H9 (cell line): ENCODE measurements at regions not wholly inside any gene's neighbourhood (a gene's known extent, or its start where the extent isn't known, plus 50 kb on each side); places are given as distances from the start of the nearest gene placed in this dataset.

Experiments
- DNase-seq: peaks from one replicate; pipeline ENCODE4 v3.0.0-alpha.2; 2017
- H2AFZ ChIP-seq: one replicate; pipeline ENCODE4 v1.6.1; 2013; ENCODE audit warnings: mild to moderate bottlenecking, low read length, control low read depth, moderate library complexity
- H2AK5ac ChIP-seq: 2 replicates; pipeline ENCODE4 v1.6.1; 2013; ENCODE audit warnings: low read length, control low read depth, mixed read lengths; ENCODE audit not compliant: insufficient read length
- H2BK120ac ChIP-seq: one replicate; pipeline ENCODE4 v1.6.1; 2013; ENCODE audit warnings: low read depth, mild to moderate bottlenecking, low read length, control low read depth, inconsistent platforms; ENCODE audit not compliant: poor library complexity, severe bottlenecking
- H2BK12ac ChIP-seq: 2 replicates; pipeline ENCODE4 v1.6.1; 2013; ENCODE audit warnings: low read length, control low read depth, mixed read lengths, low read depth; ENCODE audit not compliant: insufficient read length
- H2BK15ac ChIP-seq: 2 replicates; pipeline ENCODE4 v1.6.1; 2013; ENCODE audit warnings: low read depth, low read length, control low read depth
- H2BK20ac ChIP-seq: one replicate; pipeline ENCODE4 v1.6.1; 2013; ENCODE audit warnings: low read depth, mild to moderate bottlenecking, low read length, control low read depth, inconsistent platforms; ENCODE audit not compliant: poor library complexity, severe bottlenecking
- H2BK5ac ChIP-seq: 2 replicates; pipeline ENCODE4 v1.6.1; 2013; ENCODE audit warnings: low read length, control low read depth, mixed read lengths; ENCODE audit not compliant: insufficient read length
- H3K14ac ChIP-seq: 2 replicates; pipeline ENCODE4 v1.6.1; 2013; ENCODE audit warnings: low read length, control low read depth; ENCODE audit not compliant: insufficient read depth
- H3K18ac ChIP-seq: 2 replicates; pipeline ENCODE4 v1.6.1; 2013; ENCODE audit warnings: low read depth, mild to moderate bottlenecking, mixed read lengths, low read length, control low read depth; ENCODE audit not compliant: insufficient read length
- H3K23ac ChIP-seq: 2 replicates; pipeline ENCODE4 v1.6.1; 2013; ENCODE audit warnings: low read length, control low read depth, mixed read lengths, low read depth; ENCODE audit not compliant: insufficient read length
- H3K23me2 ChIP-seq: 2 replicates; pipeline ENCODE4 v1.6.1; 2013; ENCODE audit warnings: low read depth, mild to moderate bottlenecking, mixed read lengths, low read length, control low read depth; ENCODE audit not compliant: insufficient read length, poor library complexity, severe bottlenecking
- H3K27ac ChIP-seq: 2 replicates; pipeline ENCODE4 v1.5.1; 2013; ENCODE audit warnings: low read length, control low read depth, mixed read lengths, low read depth; ENCODE audit not compliant: insufficient read length
- H3K27me3 ChIP-seq: 2 replicates; pipeline ENCODE4 v1.6.1; 2013; ENCODE audit warnings: low read length, control low read depth, inconsistent platforms; ENCODE audit not compliant: insufficient read depth
- H3K4ac ChIP-seq: 2 replicates; pipeline ENCODE4 v1.6.1; 2013; ENCODE audit warnings: low read depth, mild to moderate bottlenecking, control low read depth, inconsistent platforms, low read length, moderate library complexity
- H3K4me1 ChIP-seq: 2 replicates; pipeline ENCODE4 v1.6.1; 2013; ENCODE audit warnings: low read length, control low read depth, inconsistent platforms; ENCODE audit not compliant: insufficient read depth
- H3K4me2 ChIP-seq: 2 replicates; pipeline ENCODE4 v1.6.1; 2013; ENCODE audit warnings: low read length, control low read depth, mixed read lengths; ENCODE audit not compliant: insufficient read length, insufficient read depth
- H3K56ac ChIP-seq: 2 replicates; pipeline ENCODE4 v1.6.1; 2013; ENCODE audit warnings: low read depth, mild to moderate bottlenecking, mixed read lengths, low read length, control low read depth; ENCODE audit not compliant: insufficient read length
- H3K79me1 ChIP-seq: 2 replicates; pipeline ENCODE4 v1.6.1; 2013; ENCODE audit warnings: low read depth, mild to moderate bottlenecking, moderate library complexity, low read length, control low read depth, inconsistent platforms; ENCODE audit not compliant: insufficient read depth, poor library complexity, severe bottlenecking
- H3K79me2 ChIP-seq: 2 replicates; pipeline ENCODE4 v1.6.1; 2013; ENCODE audit warnings: low read length, control low read depth, inconsistent platforms; ENCODE audit not compliant: insufficient read depth
- H3K9ac ChIP-seq: 2 replicates; pipeline ENCODE4 v1.6.1; 2013; ENCODE audit warnings: low read length, control low read depth, mixed read lengths; ENCODE audit not compliant: insufficient read length; ENCODE audit errors: extremely low read depth
- H3K9me3 ChIP-seq: one replicate; pipeline ENCODE4 v1.6.1; 2013; ENCODE audit warnings: low read depth, low read length, inconsistent platforms; ENCODE audit not compliant: control insufficient read depth
- H3T11ph ChIP-seq: one replicate; pipeline ENCODE4 v1.6.1; 2013; ENCODE audit warnings: mild to moderate bottlenecking, low read length, control low read depth, inconsistent platforms
- H4K20me1 ChIP-seq: one replicate; pipeline ENCODE4 v1.6.1; 2013; ENCODE audit not compliant: control insufficient read depth, insufficient read length, insufficient read depth
- H4K5ac ChIP-seq: 2 replicates; pipeline ENCODE4 v1.6.1; 2013; ENCODE audit warnings: low read depth, mild to moderate bottlenecking, mixed read lengths, low read length, control low read depth; ENCODE audit not compliant: insufficient read length
- H4K8ac ChIP-seq: replicated peaks from 2 replicates; pipeline ENCODE4 v1.6.1; 2013; ENCODE audit warnings: low read length, control low read depth, mixed read lengths, low read depth; ENCODE audit not compliant: insufficient read length
- H4K91ac ChIP-seq: 2 replicates; pipeline ENCODE4 v1.6.1; 2013; ENCODE audit warnings: low read depth, mild to moderate bottlenecking, moderate library complexity, mixed read lengths, low read length, control low read depth; ENCODE audit not compliant: insufficient read length
- H3K27ac Mint-ChIP-seq, 3 experiments: 2 replicates in 2 of 3; 3 replicates in 1 of 3; pipeline ENCODE4 v1.8.0; 2020 to 2021; ENCODE audit warnings: mixed read lengths in 3 of 3, mild to moderate bottlenecking in 1 of 3, moderate library complexity in 1 of 3
- H3K27me3 Mint-ChIP-seq: 2 replicates; pipeline ENCODE4 v1.8.0; 2021; ENCODE audit warnings: low read depth, mild to moderate bottlenecking, moderate library complexity, mixed read lengths
- H3K36me3 Mint-ChIP-seq, 3 experiments: 2 replicates in 2 of 3; 3 replicates in 1 of 3; pipeline ENCODE4 v1.8.0; 2020 to 2021; ENCODE audit warnings: low read depth in 3 of 3, mixed read lengths in 3 of 3; ENCODE audit not compliant: insufficient read depth in 1 of 3
- H3K4me1 Mint-ChIP-seq, 2 experiments: 2 replicates each; pipeline ENCODE4 v1.8.0; 2020; ENCODE audit warnings: mixed read lengths in 2 of 2
- H3K4me3 Mint-ChIP-seq, 2 experiments: 2 replicates in 1 of 2; 3 replicates in 1 of 2; pipeline ENCODE4 v1.8.0; 2020 to 2021; ENCODE audit warnings: mild to moderate bottlenecking in 2 of 2, mixed read lengths in 2 of 2, moderate library complexity in 1 of 2
- H3K9me3 Mint-ChIP-seq, 2 experiments: 2 replicates in 1 of 2; 3 replicates in 1 of 2; pipeline ENCODE4 v1.8.0; 2020; ENCODE audit warnings: mild to moderate bottlenecking in 2 of 2, mixed read lengths in 2 of 2, moderate library complexity in 1 of 2
- CTCF ChIP-seq: fragments of 200-600 bp; sonication (generic); conservative IDR thresholded peaks from 3 replicates; pipeline ENCODE4 v1.8.0; 2021; ENCODE audit warnings: antibody characterized with exemption, mild to moderate bottlenecking
- WGBS: extraction: QIAGEN DNeasy Blood & Tissue Kit; methylation state at CpG from one replicate; pipeline ENCODE4 v1.1.7; 2013; ENCODE audit warnings: missing lambda C conversion rate, low lambda C conversion rate, mixed read lengths; ENCODE audit not compliant: insufficient read length; ENCODE audit errors: extremely low coverage; 5-methylcytosine and 5-hydroxymethylcytosine counted together

DNA sequence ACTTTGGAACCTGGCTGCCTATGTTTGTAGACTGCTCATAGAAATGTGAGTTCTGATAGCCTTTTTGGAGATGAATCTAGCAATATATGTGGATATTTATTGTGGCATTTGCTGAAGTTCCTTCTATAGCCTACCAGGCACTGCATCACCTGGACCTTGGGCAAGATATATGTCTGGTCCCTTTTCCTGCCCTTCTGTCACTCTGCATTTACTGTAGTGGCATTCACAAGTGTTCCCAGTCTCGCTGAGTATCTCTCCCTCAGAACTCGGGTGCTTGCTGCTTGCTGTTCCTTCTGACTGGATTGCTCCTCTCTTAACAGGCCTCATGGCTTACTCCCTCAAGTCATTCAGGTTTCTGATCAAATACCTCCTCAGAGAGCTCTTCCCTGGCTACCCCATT is 145.0 kb downstream of the UBE2E3 start:
- Mint-ChIP-seq H3K9me3 (no peaks in the 10 kb centered on the region), H3K4me3 (no peak overlapping the region), H3K36me3 (no peaks in the 10 kb centered on the region; a peak in 1 of 7 replicates), H3K27ac (no peak overlapping the region), H3K27me3 (no peaks in the 10 kb centered on the region), H3K4me1 (peaks cover 4% of the 10 kb centered on the region in 2 experiments; a peak in 2 of 4 replicates)
- no peak overlapping the region for H2AK5ac ChIP-seq
- H3K27ac ChIP-seq, result no peak overlapping the region
- WGBS, result no CpG with 5 or more reads among the region's 2 CpGs
- H3K23me2 ChIP-seq, result no peaks in the 10 kb centered on the region
- no peaks in the 10 kb centered on the region for H3K27me3 ChIP-seq
- H2BK5ac ChIP-seq, result no peak overlapping the region
- no peak for TF ChIP-seq CTCF
- H3K79me2 ChIP-seq, result no peaks in the 10 kb centered on the region
- H3K56ac ChIP-seq, result no peak overlapping the region
- no peak overlapping the region for H2BK15ac ChIP-seq
- no peak overlapping the region for H3K9ac ChIP-seq
- no peak overlapping the region for H2BK20ac ChIP-seq
- H4K8ac ChIP-seq, result no peak overlapping the region
- DNase-seq, result no peak
- H2BK12ac ChIP-seq, result no peak overlapping the region
- H4K5ac ChIP-seq, result no peak overlapping the region
- H3K4me2 ChIP-seq, result no peak overlapping the region
- no peak overlapping the region for H2AFZ ChIP-seq
- H4K20me1 ChIP-seq, result no peaks in the 10 kb centered on the region
- H3K18ac ChIP-seq, result no peak overlapping the region
- H3K14ac ChIP-seq, result no peak overlapping the region
- no peaks in the 10 kb centered on the region for H3K79me1 ChIP-seq
- H3K9me3 ChIP-seq, result no peaks in the 10 kb centered on the region
- H2BK120ac ChIP-seq, result no peak overlapping the region
- no peak overlapping the region for H3T11ph ChIP-seq
- H4K91ac ChIP-seq, result no peak overlapping the region
- no peak overlapping the region for H3K4ac ChIP-seq
- no peak overlapping the region for H3K23ac ChIP-seq
- H3K4me1 ChIP-seq, result no peaks in the 10 kb centered on the region; the same call in 1 of the 2 replicates
